ENCODE measurements at regions not wholly inside any gene's neighbourhood (a gene's known extent, or its start where the extent isn't known, plus 50 kb on each side); places are given as distances from the start of the nearest gene placed in this dataset.

DNA sequence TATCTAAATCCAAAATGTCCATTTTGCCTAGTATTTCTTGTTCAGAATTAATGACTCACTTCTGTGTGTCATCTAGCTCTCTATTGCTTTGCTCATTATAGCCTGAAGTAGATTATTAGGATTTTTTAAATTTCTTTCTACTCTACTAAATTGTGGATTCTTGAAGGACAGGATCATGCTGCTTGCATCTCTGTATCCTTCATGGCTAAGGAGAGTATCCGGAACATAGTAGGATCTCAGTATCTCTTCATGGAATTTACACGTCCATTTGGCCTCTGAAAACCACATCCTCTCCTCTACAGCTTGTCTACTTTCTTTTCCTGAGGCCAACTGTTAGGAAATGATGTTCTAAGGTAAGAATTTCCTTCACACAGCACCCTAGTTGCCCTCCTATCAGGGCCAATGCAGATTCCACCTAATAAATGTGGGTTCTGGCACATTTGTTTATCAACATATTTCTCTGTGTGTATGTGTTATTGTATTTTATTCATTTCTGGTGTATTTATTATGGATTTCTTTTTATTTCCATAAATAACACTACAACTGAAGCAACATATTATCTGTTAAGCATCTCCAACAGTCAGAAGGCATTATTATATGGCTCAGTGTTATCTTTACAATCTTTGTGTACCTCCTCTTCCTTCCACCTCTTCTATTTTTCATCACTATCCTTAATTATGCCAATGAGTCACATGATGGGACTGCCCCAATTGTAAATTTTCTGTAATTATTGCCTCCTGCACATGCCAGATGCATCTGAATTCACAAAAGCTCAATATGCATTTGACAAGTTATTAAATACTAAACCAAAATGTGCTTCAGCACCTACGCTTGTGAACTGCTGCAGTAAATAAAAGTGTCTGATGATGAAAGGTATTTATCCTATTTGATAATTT lies 557.8 kb upstream of the TLE4 start:
- Histone ChIP-seq H3K36me3 (no peaks in the 10 kb centered on the region), H3K9me3 (no peaks in the 10 kb centered on the region), H3K27me3 (no peaks in the 10 kb centered on the region), H3K4me3 (no peak overlapping the region)
- DNase-seq: no peak

DNA sequence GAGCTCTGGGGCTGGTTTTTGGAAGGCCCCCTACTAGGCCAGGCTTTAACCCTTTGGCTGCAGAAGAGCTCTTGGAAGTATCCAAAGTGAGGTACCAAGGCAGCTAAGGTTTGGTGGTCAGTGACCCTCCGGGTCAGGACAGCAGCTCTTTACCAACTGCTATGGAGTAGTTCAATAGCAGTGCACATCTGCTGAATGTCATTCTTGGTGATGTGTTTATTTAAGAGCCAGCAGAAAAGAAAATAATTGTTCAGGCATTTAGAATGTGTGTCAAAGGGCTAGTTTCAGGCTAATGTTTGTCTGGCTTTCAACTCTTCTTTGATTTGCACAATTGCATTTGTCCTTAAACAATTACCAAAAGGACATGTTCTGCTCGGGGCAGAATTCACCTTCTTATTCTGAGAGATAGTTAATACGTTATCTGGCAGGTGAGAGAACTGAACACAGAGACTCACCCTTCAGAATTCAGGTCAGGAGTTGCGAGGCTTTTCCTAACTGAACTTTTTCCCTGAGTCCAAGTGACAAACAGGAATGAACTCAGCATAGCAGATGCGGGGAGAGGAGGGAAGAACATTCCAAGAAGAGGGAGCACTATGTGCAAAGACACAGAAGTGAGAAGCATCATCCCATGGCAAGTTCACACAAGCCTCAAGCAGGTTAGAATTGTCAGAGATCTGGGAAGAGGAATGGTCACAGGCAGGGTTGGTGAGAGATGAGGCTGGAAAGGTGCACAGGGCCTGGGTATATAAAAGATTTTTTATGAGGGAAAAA lies 556.7 kb upstream of the TLE4 start:
- H3K4me3 ChIP-seq: no peak overlapping the region
- no peak for DNase-seq
- no peaks in the 10 kb centered on the region for H3K27me3 ChIP-seq
- no peaks in the 10 kb centered on the region for H3K36me3 ChIP-seq
- H3K9me3 ChIP-seq: no peaks in the 10 kb centered on the region

DNA sequence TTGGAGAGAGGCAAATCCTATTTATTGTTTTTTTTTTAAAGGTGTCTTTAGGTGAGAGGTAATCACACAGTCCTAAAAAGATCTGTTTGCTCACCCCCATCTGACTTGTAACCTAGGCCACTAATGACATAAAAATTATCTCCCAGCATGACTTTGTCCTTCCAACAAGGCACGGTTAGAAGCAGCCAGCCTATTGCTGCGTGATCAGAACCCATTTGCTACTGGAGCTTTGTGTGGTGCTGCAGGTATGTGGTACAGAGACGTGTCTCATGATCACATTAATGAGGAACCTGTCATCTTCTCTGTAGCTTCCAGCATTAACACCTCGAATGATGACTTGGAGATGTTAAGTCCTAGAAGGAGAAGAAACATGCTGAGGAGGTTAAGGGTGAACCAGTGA lies 555.8 kb upstream of the TLE4 start:
- DNase-seq: no peak
- no peaks in the 10 kb centered on the region for H3K27me3 ChIP-seq
- H3K9me3 ChIP-seq: no peaks in the 10 kb centered on the region
- H3K4me3 ChIP-seq: no peak overlapping the region
- H3K36me3 ChIP-seq: no peaks in the 10 kb centered on the region

DNA sequence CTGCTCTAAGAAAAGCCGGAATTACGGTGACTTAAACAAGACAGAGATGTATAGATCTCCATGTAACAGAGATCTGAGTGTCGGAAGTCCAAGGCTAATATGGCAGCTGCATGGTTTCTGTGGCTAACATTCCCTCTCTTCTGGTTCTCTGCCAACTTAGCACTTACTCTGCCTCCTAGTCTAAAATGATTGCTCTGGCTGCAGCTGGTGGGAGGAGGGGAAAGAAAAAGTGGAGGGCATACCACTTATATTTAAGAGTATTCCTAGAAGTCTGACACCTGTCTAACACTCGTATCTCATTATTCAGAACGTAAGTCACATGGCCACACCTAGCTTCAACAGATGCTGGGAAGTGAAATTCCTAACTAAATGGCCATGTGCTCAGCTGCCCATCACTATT lies 551.5 kb upstream of the TLE4 start:
- no peak for DNase-seq
- peaks cover 8% of the 10 kb centered on the region; the same call in 1 of the 2 replicates for H3K9me3 ChIP-seq
- no peak overlapping the region for H3K4me3 ChIP-seq
- no peaks in the 10 kb centered on the region for H3K27me3 ChIP-seq
- H3K36me3 ChIP-seq: no peaks in the 10 kb centered on the region

DNA sequence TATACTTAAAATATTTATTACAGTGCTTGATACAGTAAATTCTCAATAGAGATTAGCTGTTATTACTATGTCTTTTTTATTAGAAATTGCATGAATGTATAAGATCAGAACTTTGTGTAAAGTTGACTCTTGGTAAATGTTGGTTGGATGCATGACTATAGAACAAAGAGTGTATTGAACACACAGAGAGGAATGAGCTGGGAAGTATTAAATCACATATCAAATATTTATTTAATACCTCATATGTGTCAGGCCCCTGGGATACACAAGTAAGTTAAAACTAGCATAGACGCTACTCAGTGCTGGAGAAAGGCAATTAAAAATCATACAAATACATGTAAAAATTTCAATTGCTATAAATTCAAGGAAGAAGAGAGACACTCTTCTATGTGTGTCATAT lies 550.7 kb upstream of the TLE4 start:
- no peak overlapping the region for H3K4me3 ChIP-seq
- no peak for DNase-seq
- peaks cover 8% of the 10 kb centered on the region; the same call in 1 of the 2 replicates for H3K9me3 ChIP-seq
- no peaks in the 10 kb centered on the region for H3K36me3 ChIP-seq
- H3K27me3 ChIP-seq: no peaks in the 10 kb centered on the region

DNA sequence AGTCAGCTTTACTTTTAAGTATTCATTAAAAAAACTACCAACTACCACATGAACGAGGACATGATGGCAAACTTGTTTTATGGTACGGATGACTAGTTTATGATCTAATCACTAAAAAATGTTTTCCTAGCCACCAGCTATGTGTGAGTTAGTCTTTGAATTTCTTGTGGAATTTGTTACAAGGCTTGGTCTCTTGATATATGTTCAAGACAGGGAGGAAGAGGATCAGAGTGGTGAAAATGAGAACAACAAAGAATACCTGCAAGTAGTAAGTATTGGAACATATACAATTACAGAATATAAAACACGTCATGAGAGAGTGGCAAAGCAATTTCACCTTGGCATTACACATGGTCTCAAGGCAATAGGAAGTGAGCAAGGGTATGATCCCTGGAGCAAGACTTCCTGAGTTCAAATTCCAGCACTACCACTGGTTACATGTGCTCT lies 548.6 kb upstream of the TLE4 start:
- Histone ChIP-seq H3K36me3 (no peaks in the 10 kb centered on the region), H3K4me3 (no peak overlapping the region), H3K9me3 (peaks cover 8% of the 10 kb centered on the region; the same call in 1 of the 2 replicates), H3K27me3 (no peaks in the 10 kb centered on the region)
- no peak for DNase-seq

DNA sequence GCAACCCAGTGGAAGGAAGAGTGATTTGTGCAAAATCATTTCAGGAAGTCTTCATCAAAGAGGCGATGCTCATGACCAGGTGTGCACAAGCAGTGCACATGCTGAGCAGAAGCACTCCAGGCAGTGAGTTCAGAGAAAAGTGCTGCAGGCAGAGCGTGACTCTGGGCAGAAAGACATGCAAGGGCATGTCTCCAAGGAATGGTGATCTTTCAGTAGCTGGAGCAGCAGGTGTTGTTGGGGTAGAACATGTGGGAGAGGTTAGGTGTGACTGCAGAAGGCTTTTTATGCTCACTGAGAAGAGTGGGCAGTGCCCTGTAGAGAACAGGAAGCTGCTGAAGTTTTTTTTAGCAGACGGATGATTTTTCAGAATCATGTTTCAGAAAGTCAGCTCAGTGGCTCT lies 545.4 kb upstream of the TLE4 start:
- Histone ChIP-seq H3K4me3 (no peak overlapping the region), H3K9me3 (peaks cover 8% of the 10 kb centered on the region; the same call in 1 of the 2 replicates), H3K27me3 (no peaks in the 10 kb centered on the region), H3K36me3 (no peaks in the 10 kb centered on the region)
- DNase-seq: no peak

DNA sequence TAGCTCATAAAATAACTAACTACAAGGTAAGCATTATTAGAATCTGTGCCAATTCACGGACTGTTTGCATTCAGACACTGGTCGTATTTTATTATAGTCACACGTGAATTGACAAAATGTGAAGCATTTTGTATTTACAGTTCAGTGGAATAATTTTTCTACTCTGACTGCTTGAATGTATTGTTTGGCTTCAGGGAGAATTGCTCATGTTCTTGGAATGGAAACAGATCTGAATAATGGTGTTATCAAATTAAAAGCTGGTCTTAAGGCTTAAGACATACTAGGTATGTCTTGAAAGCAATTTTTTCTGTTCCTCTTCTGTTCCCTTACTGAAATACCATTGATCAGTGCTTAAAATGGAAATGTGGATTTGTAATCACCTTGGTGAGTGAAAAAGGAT lies 543.7 kb upstream of the TLE4 start:
- Histone ChIP-seq H3K4me3 (no peak overlapping the region), H3K36me3 (no peaks in the 10 kb centered on the region), H3K27me3 (no peaks in the 10 kb centered on the region), H3K9me3 (no peaks in the 10 kb centered on the region)
- no peak for DNase-seq

DNA sequence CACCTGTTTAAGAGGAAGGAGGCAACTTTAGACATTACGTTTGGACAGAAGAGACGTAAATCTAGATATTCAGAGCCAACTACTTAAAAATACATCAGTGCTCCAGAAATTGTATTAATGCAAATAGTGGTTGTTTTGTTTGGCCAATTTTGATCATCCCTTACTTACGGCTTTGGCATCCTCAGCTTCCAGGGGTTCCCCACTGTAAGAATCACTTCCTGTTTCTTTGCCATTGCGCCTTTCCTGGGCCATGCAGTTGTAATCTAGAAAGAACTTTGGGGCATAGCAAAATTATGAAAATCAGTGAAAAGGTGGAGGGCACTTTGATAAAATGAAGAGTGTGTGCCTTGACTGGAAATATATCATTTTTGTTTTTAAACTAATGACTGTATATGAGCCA lies 537.2 kb upstream of the TLE4 start:
- no peak for DNase-seq
- Histone ChIP-seq H3K27me3 (no peaks in the 10 kb centered on the region), H3K36me3 (no peaks in the 10 kb centered on the region)

DNA sequence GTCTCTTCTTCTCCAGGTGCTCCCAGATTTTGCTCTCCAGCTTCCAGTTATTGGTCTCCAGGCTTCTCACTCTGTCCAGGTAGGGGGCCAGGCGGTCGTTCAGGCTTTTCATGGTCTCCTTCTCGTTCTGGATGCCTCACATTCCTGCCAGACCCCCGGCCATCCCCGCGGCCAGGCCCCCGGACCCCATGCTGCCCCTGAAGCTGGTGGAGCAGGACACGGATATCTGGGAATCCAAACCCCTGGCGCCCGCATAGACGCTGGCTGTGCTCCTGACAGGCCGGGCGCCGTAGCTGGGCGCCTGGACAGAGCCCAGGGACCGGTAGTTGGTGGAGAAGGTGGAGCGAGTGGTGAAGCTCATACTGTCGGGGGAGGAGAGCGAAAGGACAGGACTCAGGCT lies 534.4 kb upstream of the TLE4 start:
- Histone ChIP-seq H3K9me3 (no peaks in the 10 kb centered on the region), H3K36me3 (no peaks in the 10 kb centered on the region), H3K27me3 (no peaks in the 10 kb centered on the region), H3K4me3 (no peak overlapping the region)
- DNase-seq: no peak

More for the DNA sequence above, 537.2 kb upstream of the TLE4 start:
- Histone ChIP-seq H3K4me3 (no peak overlapping the region), H3K9me3 (no peaks in the 10 kb centered on the region)

DNA sequence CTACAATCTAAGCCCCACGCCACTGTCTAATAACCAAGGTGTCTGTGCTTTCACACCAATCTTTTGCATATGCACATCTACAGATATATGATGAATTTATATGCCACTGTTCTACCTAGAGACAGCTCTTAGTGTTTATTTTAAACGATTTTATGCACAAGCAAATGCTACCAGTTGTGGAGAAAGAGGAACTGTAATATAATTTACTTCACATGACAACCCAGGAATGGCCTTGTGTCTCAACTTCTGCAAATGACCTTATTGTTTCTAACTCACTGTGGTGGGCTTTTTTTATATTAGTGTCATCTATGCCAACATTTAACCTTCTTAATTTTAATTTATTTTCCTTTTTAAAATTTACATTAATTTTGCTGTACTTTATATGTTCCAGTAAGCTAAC lies 531.1 kb upstream of the TLE4 start:
- Histone ChIP-seq H3K4me3 (no peak overlapping the region), H3K9me3 (no peaks in the 10 kb centered on the region)
- DNase-seq: no peak

DNA sequence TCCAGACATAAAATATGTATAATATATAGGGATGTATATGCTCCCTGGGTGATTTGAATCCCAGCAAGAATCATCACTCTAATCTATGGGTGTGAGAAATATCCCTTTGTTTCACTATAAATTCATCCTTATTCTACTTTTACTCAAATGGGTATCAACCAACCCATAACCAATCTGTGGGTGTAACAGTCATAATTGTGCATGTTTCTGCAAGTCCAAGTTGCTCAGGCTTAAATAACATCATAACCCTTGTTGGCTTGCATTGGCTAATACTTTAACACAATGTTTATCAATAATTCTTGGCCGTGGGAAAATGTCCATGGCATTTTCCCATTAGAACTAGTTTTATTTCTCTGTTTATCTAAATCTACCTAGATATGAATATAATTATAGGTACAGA lies 530.5 kb upstream of the TLE4 start:
- Histone ChIP-seq H3K36me3 (no peaks in the 10 kb centered on the region), H3K4me3 (no peak overlapping the region), H3K27me3 (no peaks in the 10 kb centered on the region), H3K9me3 (no peaks in the 10 kb centered on the region)
- no peak for DNase-seq

More for the DNA sequence above, 531.1 kb upstream of the TLE4 start:
- H3K27me3 ChIP-seq: no peaks in the 10 kb centered on the region
- H3K36me3 ChIP-seq: no peaks in the 10 kb centered on the region

DNA sequence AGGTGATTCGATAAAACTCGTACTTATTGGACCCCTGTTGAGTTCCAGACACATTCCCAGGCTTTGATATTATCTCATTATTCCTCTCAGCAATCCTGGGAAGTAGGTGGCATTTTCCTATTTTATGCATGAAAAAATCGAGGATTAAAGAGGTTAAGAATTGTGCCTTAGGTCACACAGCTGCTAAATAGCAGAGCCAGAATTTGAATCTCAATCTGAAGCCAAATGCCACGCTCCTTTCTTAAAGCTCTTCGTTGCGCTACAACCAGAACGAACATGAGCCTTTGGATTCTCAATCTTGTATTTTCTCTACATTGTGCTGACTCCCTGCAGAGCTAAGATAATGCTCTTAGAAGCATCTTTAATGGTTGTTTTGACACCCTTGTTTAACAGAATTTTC lies 527.8 kb upstream of the TLE4 start:
- Histone ChIP-seq H3K4me3 (no peak overlapping the region), H3K36me3 (no peaks in the 10 kb centered on the region), H3K9me3 (no peaks in the 10 kb centered on the region), H3K27me3 (no peaks in the 10 kb centered on the region)
- DNase-seq: no peak

DNA sequence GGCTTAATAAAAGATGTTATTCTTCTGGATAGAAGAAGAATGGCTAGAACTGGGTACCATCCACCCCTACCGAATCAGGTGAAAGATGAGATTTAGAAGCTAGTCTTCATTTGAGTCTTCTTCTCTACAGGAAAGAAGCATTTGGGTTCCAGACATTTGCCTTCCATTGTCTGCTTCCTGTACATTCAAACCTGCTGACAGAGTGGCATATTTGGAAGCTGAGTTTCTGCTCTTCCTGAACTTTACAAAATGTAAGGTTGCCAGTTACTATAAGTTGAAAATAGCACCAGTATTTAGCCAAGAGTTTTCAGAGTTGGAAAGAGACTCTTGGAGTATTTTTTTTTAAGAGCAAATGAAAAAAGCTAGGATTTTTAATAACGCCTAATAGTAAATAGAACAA lies 525.4 kb upstream of the TLE4 start:
- H3K36me3 ChIP-seq: no peaks in the 10 kb centered on the region
- no peaks in the 10 kb centered on the region for H3K9me3 ChIP-seq
- no peaks in the 10 kb centered on the region for H3K27me3 ChIP-seq
- DNase-seq: no peak
- no peak overlapping the region for H3K4me3 ChIP-seq

DNA sequence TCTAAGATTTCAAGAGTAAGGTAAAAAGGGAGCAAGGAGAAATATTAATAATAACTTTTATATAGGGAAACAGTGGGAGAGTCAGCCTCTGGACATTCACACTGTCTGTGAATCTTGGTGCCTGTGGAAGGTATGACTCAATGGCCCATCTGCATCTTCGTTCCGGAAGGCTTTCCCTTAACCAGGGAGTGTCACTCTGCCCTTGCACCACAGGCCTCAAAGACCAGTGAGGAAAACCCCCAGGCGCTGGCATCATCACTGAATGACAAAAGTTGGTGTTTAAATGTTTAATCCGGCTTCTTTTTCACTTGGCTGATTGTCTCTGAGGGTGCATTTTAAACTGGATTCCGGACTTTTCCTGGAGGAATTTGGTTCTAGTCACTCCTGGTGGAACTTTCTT lies 522.4 kb upstream of the TLE4 start:
- H3K36me3 ChIP-seq: no peaks in the 10 kb centered on the region
- H3K27me3 ChIP-seq: no peaks in the 10 kb centered on the region
- no peak overlapping the region for H3K4me3 ChIP-seq
- H3K9me3 ChIP-seq: no peaks in the 10 kb centered on the region
- DNase-seq: no peak

DNA sequence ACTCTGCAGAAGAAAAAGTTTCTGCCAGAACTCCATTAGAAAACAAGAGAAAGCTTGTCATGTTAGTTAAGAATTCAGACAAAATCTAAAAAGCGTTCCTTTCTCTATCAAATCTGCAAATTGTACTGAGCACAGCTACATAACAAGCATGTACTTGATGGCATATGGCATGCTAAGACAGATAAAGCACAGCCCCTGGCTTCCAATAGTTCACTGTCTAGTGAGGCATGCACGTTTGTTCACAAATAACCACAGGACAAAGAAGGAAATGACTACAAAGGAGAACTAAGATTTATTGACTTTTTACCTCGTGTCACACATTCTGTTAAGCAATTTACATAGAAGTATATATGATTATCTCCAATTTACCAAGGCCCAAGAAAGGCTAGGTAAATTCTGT lies 518.2 kb upstream of the TLE4 start:
- DNase-seq: no peak
- no peaks in the 10 kb centered on the region for H3K9me3 ChIP-seq
- H3K4me3 ChIP-seq: no peak overlapping the region
- no peaks in the 10 kb centered on the region for H3K36me3 ChIP-seq
- no peaks in the 10 kb centered on the region for H3K27me3 ChIP-seq

DNA sequence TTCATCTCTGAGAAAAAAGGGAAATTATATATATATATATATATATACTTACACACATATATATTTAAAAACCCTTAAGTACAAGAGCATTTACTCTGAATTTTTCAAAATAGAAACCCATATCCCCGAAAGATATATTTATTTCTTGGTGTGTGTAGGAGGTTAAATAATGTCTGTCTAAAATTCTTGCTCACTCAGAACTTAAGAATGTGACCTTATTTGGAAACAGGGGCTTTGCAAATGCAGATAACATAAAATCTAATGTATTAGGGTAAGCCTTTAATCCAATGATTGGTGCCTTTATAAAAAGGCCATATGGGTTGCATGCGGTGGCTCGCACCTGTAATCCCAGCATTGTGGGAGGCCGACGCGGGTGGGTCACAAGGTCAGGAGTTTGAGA lies 517.3 kb upstream of the TLE4 start:
- Histone ChIP-seq H3K36me3 (no peaks in the 10 kb centered on the region), H3K27me3 (no peaks in the 10 kb centered on the region), H3K4me3 (no peak overlapping the region), H3K9me3 (no peaks in the 10 kb centered on the region)
- no peak for DNase-seq

DNA sequence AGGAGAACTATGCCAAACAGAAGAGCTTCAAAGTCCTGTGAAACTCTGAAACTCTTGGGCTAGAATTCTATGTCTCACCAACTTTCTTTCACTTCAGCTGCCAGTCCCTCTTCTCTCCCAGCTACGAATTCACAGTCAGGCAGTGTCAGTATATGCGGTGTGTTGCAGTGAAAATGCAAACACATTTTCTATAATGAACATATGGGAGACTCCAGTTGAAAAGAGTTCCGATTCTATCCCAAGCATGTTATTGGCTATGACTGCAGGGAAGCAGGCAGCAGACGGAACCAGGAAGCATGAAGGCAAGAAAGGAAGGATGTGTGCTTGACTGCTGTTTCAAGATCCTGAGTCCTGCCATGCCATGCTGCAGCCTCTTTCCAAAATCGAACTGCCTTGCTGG lies 515.7 kb upstream of the TLE4 start:
- H3K36me3 ChIP-seq: no peaks in the 10 kb centered on the region
- DNase-seq: no peak
- H3K27me3 ChIP-seq: no peaks in the 10 kb centered on the region
- no peaks in the 10 kb centered on the region for H3K9me3 ChIP-seq
- no peak overlapping the region for H3K4me3 ChIP-seq
